HG02938 (cell line): ENCODE measurements at regions not wholly inside any gene's neighbourhood (a gene's known extent, or its start where the extent isn't known, plus 50 kb on each side); places are given as distances from the start of the nearest gene placed in this dataset.

ENCODE experiments used
- ATAC-seq: cut with Tn5 transposase; IDR thresholded peaks from one replicate; pipeline ENCODE4 v1.9.1; 2021; ENCODE audit warnings: mild to moderate bottlenecking, moderate library complexity; ENCODE audit not compliant: unreplicated experiment

- ATAC-seq = no peak
Measured at GRCh38 chr7:156234192-156234591, 406.4 kb upstream of the RNF32 start.

GRCh38 chr7:156232931-156233705, 407.5 kb upstream of the RNF32 start:
- ATAC-seq = no peak

GRCh38 chr7:156230576-156230975, 410.0 kb upstream of the RNF32 start:
- no peak for ATAC-seq

GRCh38 chr7:156224833-156225225, 412.6 kb upstream of the SHH start:
- ATAC-seq = no peak

- ATAC-seq = no peak
Measured at GRCh38 chr7:156223935-156224832, 411.9 kb upstream of the SHH start.

- no peak for ATAC-seq
Measured at GRCh38 chr7:156222611-156223010, 410.3 kb upstream of the SHH start.

- ATAC-seq = no peak
Measured at GRCh38 chr7:156222151-156222550, 409.9 kb upstream of the SHH start.

GRCh38 chr7:156220701-156221100, 408.4 kb upstream of the SHH start:
- ATAC-seq = no peak

GRCh38 chr7:156220078-156220605, 407.9 kb upstream of the SHH start:
- ATAC-seq = no peak

- ATAC-seq = no peak
Measured at GRCh38 chr7:156219307-156220077, 407.2 kb upstream of the SHH start.

- no peak for ATAC-seq
Measured at GRCh38 chr7:156218544-156219306, 406.5 kb upstream of the SHH start.

- ATAC-seq = no peak
Measured at GRCh38 chr7:156217803-156218202, 405.5 kb upstream of the SHH start.

GRCh38 chr7:156209087-156209486, 396.8 kb upstream of the SHH start:
- no peak for ATAC-seq

- no peak for ATAC-seq
Measured at GRCh38 chr7:156207306-156207705, 395.0 kb upstream of the SHH start.

- ATAC-seq = no peak
Measured at GRCh38 chr7:156206174-156206573, 393.9 kb upstream of the SHH start.

- no peak for ATAC-seq
Measured at GRCh38 chr7:156204820-156205219, 392.6 kb upstream of the SHH start.

- ATAC-seq = no peak
Measured at GRCh38 chr7:156203923-156204322, 391.7 kb upstream of the SHH start.

- no peak for ATAC-seq
Measured at GRCh38 chr7:156198277-156198676, 386.0 kb upstream of the SHH start.

- no peak for ATAC-seq
Measured at GRCh38 chr7:156196649-156197048, 384.4 kb upstream of the SHH start.

GRCh38 chr7:156195276-156195675, 383.0 kb upstream of the SHH start:
- no peak for ATAC-seq
